ENCODE measurements at regions not wholly inside any gene's neighbourhood (a gene's known extent, or its start where the extent isn't known, plus 50 kb on each side); places are given as distances from the start of the nearest gene placed in this dataset.

GRCh38 chr15:38824719-38825118 is 260.1 kb upstream of the RASGRP1 start:
- Histone ChIP-seq H3K9me3 (no peaks in the 10 kb centered on the region), H3K4me3 (no peak overlapping the region), H3K4me1 (no peaks in the 10 kb centered on the region), H3K27ac (no peak overlapping the region), H3K4me2 (no peak overlapping the region)
- ChIA-PET CTCF (interaction anchor here (1.3 kb wide), 1 partner anchor 756 kb away, joined by 3 read pairs; the partner anchor contains the start of gene THBS1), POLR2A (no interaction called here)
- DNase-seq (ENCODE audit: low read depth in 1 of 2, low spot score in 1 of 2) (no peak), FAIRE-seq (no peak), ATAC-seq (no peak)
- TF ChIP-seq RAD21 (conservative IDR thresholded peaks at IDR 0.05 in 1 of 2, IDR thresholded peaks at IDR 0.05 in 1 of 2) = no peak
- no peak for TF ChIP-seq POLR2AphosphoS2 (conservative IDR thresholded peaks at IDR 0.05; ENCODE audit: low read length)
- no peak for TF ChIP-seq REST (IDR thresholded peaks at IDR 0.05)
- no peak for TF ChIP-seq NFE2L2 (conservative IDR thresholded peaks at IDR 0.05; ENCODE audit: low read length)
- TF ChIP-seq CEBPB (IDR thresholded peaks at IDR 0.05) = no peak
- TF ChIP-seq, protein P1, sequence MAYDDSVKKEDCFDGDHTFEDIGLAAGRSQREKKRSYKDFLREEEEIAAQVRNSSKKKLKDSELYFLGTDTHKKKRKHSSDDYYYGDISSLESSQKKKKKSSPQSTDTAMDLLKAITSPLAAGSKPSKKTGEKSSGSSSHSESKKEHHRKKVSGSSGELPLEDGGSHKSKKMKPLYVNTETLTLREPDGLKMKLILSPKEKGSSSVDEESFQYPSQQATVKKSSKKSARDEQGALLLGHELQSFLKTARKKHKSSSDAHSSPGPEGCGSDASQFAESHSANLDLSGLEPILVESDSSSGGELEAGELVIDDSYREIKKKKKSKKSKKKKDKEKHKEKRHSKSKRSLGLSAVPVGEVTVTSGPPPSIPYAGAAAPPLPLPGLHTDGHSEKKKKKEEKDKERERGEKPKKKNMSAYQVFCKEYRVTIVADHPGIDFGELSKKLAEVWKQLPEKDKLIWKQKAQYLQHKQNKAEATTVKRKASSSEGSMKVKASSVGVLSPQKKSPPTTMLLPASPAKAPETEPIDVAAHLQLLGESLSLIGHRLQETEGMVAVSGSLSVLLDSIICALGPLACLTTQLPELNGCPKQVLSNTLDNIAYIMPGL (CRISPR knock-in tag; IDR thresholded peaks at IDR 0.05; ENCODE audit: borderline replicate concordance) = no peak
- no peak for TF ChIP-seq CBX2 (IDR thresholded peaks at IDR 0.05; ENCODE audit: borderline replicate concordance, low read depth)
- no peak for TF ChIP-seq ZFP36 (IDR thresholded peaks at IDR 0.05; ENCODE audit: borderline replicate concordance, partially characterized antibody)
- no peak for TF ChIP-seq FOXS1 (CRISPR knock-in tag; IDR thresholded peaks at IDR 0.05)
- no peak for TF ChIP-seq ELK1 (IDR thresholded peaks at IDR 0.05; ENCODE audit: low read depth, low read length)
- no peak for TF ChIP-seq ATOH8 (CRISPR knock-in tag; IDR thresholded peaks at IDR 0.05; ENCODE audit: low read depth)
- TF ChIP-seq, protein P2, sequence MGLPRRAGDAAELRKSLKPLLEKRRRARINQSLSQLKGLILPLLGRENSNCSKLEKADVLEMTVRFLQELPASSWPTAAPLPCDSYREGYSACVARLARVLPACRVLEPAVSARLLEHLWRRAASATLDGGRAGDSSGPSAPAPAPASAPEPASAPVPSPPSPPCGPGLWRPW (IDR thresholded peaks at IDR 0.05) = no peak
- no peak for TF ChIP-seq BCL3 (IDR thresholded peaks at IDR 0.05)
- no peak for TF ChIP-seq ZC3H11A (IDR thresholded peaks at IDR 0.05)
- WGBS (ENCODE audit: missing lambda C conversion rate) = 97% methylated on average over 3 of the region's 3 CpGs

DNA sequence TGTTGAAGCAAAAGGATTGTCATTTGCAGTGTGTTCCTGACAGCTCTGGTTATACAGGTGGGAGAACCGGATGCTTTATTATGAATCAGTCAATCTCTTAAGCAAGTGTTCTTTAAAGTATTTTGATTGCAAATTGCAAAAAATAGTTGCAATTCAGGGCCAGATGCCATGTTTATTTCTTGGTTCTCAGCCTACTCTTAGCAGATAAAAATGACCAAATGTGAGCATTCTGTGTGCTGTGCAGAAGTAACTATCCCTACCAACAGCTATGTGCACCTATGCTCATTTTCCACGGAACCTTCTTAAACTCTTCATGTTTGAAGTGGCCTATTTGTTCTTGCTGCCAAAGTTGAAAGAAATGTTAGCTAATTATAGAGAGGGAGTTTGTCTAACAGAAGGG is 262.3 kb upstream of the RASGRP1 start:
- ATAC-seq (no peak), FAIRE-seq (no peak)
- CTCF ChIA-PET = no interaction called here

More for the DNA sequence above, 262.3 kb upstream of the RASGRP1 start:
- WGBS (ENCODE audit: missing lambda C conversion rate) = 90% methylated on average over 2 of the region's 2 CpGs
- TF ChIP-seq, protein P1 (CRISPR knock-in tag; IDR thresholded peaks at IDR 0.05; ENCODE audit: borderline replicate concordance) = no peak
- no peak for TF ChIP-seq ZC3H11A (IDR thresholded peaks at IDR 0.05)
- TF ChIP-seq RAD21 (conservative IDR thresholded peaks at IDR 0.05 in 1 of 2, IDR thresholded peaks at IDR 0.05 in 1 of 2) = no peak
- TF ChIP-seq EHF (CRISPR knock-in tag; IDR thresholded peaks at IDR 0.05) = no peak
- no peak for TF ChIP-seq HEYL (CRISPR knock-in tag; IDR thresholded peaks at IDR 0.05)
- no peak for TF ChIP-seq PHF8 (IDR thresholded peaks at IDR 0.05; ENCODE audit: borderline replicate concordance, low read depth)
- no peak for TF ChIP-seq ZNF302 (CRISPR knock-in tag; IDR thresholded peaks at IDR 0.05)
- no peak for TF ChIP-seq MAFK (IDR thresholded peaks at IDR 0.05; ENCODE audit: partially characterized antibody)
- no peak for TF ChIP-seq TFCP2L1 (CRISPR knock-in tag; IDR thresholded peaks at IDR 0.05)
- TF ChIP-seq EHMT2 (IDR thresholded peaks at IDR 0.05; ENCODE audit: low read depth) = no peak
- no peak for TF ChIP-seq RCOR1 (IDR thresholded peaks at IDR 0.05; ENCODE audit: low read depth, low read length)
- H3K4me3 ChIP-seq = no peak overlapping the region
- H3K4me1 ChIP-seq = no peaks in the 10 kb centered on the region
- POLR2A ChIA-PET = no interaction called here
- no peaks in the 10 kb centered on the region for H3K9me3 ChIP-seq
- no peak overlapping the region for H3K4me2 ChIP-seq
- H3K27ac ChIP-seq = no peak overlapping the region
- no peak for DNase-seq (ENCODE audit: low read depth in 1 of 2, low spot score in 1 of 2)

Data from A549 (cell line).